IPS-15b (cell line): ENCODE measurements at regions not wholly inside any gene's neighbourhood (a gene's known extent, or its start where the extent isn't known, plus 50 kb on each side); places are given as distances from the start of the nearest gene placed in this dataset.

Experiments used
- H3K27me3 ChIP-seq: one replicate; pipeline ENCODE4 v1.6.1; 2013; ENCODE audit warnings: low read length; ENCODE audit not compliant: control insufficient read depth, insufficient read depth
- H3K36me3 ChIP-seq: one replicate; pipeline ENCODE4 v1.6.1; 2013; ENCODE audit warnings: low read length; ENCODE audit not compliant: control insufficient read depth, insufficient read depth
- H3K4me1 ChIP-seq: one replicate; pipeline ENCODE4 v1.6.1; 2013; ENCODE audit warnings: mild to moderate bottlenecking, low read length; ENCODE audit not compliant: control insufficient read depth, insufficient read depth
- H3K4me3 ChIP-seq: one replicate; pipeline ENCODE4 v1.5.1; 2013; ENCODE audit warnings: low read depth, low read length
- H3K9ac ChIP-seq: one replicate; pipeline ENCODE4 v1.6.1; 2013; ENCODE audit warnings: low read depth, mild to moderate bottlenecking, low read length
- H3K9me3 ChIP-seq: one replicate; pipeline ENCODE4 v1.6.1; 2013; ENCODE audit warnings: mild to moderate bottlenecking, low read length; ENCODE audit not compliant: control insufficient read depth, insufficient read depth

GRCh38 chr14:40188006-40188405 lies 755.8 kb upstream of the FBXO33 start:
- Histone ChIP-seq H3K4me1 (no peaks in the 10 kb centered on the region), H3K4me3 (no peak overlapping the region), H3K9me3 (no peaks in the 10 kb centered on the region), H3K36me3 (no peaks in the 10 kb centered on the region), H3K27me3 (no peaks in the 10 kb centered on the region), H3K9ac (no peak overlapping the region)

- Histone ChIP-seq H3K36me3 (no peaks in the 10 kb centered on the region), H3K4me1 (no peaks in the 10 kb centered on the region), H3K4me3 (no peak overlapping the region), H3K9me3 (peaks cover 6% of the 10 kb centered on the region), H3K9ac (no peak overlapping the region), H3K27me3 (no peaks in the 10 kb centered on the region)
These were observed 731.9 kb upstream of the FBXO33 start for GRCh38 chr14:40164083-40164482.

GRCh38 chr14:40139657-40140056 lies 707.4 kb upstream of the FBXO33 start:
- no peak overlapping the region for H3K9ac ChIP-seq
- no peaks in the 10 kb centered on the region for H3K36me3 ChIP-seq
- no peak overlapping the region for H3K4me3 ChIP-seq
- no peaks in the 10 kb centered on the region for H3K9me3 ChIP-seq
- H3K27me3 ChIP-seq: no peaks in the 10 kb centered on the region
- H3K4me1 ChIP-seq: no peaks in the 10 kb centered on the region

GRCh38 chr14:40133463-40133862 lies 701.2 kb upstream of the FBXO33 start:
- no peak overlapping the region for H3K4me3 ChIP-seq

GRCh38 chr14:40129159-40129558 lies 696.9 kb upstream of the FBXO33 start:
- Histone ChIP-seq H3K36me3 (no peaks in the 10 kb centered on the region), H3K9me3 (no peaks in the 10 kb centered on the region), H3K27me3 (no peaks in the 10 kb centered on the region), H3K9ac (no peak overlapping the region), H3K4me3 (no peak overlapping the region), H3K4me1 (no peaks in the 10 kb centered on the region)

More at GRCh38 chr14:40133463-40133862, 701.2 kb upstream of the FBXO33 start:
- Histone ChIP-seq H3K4me1 (no peaks in the 10 kb centered on the region), H3K36me3 (no peaks in the 10 kb centered on the region), H3K27me3 (no peaks in the 10 kb centered on the region), H3K9ac (no peak overlapping the region), H3K9me3 (no peaks in the 10 kb centered on the region)

- Histone ChIP-seq H3K4me1 (no peaks in the 10 kb centered on the region), H3K27me3 (no peaks in the 10 kb centered on the region), H3K9me3 (no peaks in the 10 kb centered on the region), H3K36me3 (no peaks in the 10 kb centered on the region), H3K9ac (no peak overlapping the region), H3K4me3 (no peak overlapping the region)
These were observed 691.6 kb upstream of the FBXO33 start for GRCh38 chr14:40123816-40124215.

- no peak overlapping the region for H3K9ac ChIP-seq
- no peaks in the 10 kb centered on the region for H3K27me3 ChIP-seq
- no peak overlapping the region for H3K4me3 ChIP-seq
- no peaks in the 10 kb centered on the region for H3K4me1 ChIP-seq
- no peaks in the 10 kb centered on the region for H3K9me3 ChIP-seq
- no peaks in the 10 kb centered on the region for H3K36me3 ChIP-seq
These were observed 690.9 kb upstream of the FBXO33 start for GRCh38 chr14:40122968-40123648.

- Histone ChIP-seq H3K9me3 (no peaks in the 10 kb centered on the region), H3K27me3 (no peaks in the 10 kb centered on the region), H3K36me3 (no peaks in the 10 kb centered on the region), H3K4me3 (no peak overlapping the region), H3K9ac (no peak overlapping the region), H3K4me1 (no peaks in the 10 kb centered on the region)
These were observed 687.5 kb upstream of the FBXO33 start for GRCh38 chr14:40119765-40120164.

GRCh38 chr14:40119321-40119720 lies 687.1 kb upstream of the FBXO33 start:
- Histone ChIP-seq H3K27me3 (no peaks in the 10 kb centered on the region), H3K9ac (no peak overlapping the region), H3K4me3 (no peak overlapping the region), H3K4me1 (no peaks in the 10 kb centered on the region), H3K36me3 (no peaks in the 10 kb centered on the region), H3K9me3 (no peaks in the 10 kb centered on the region)

GRCh38 chr14:40115583-40115982 lies 683.4 kb upstream of the FBXO33 start:
- Histone ChIP-seq H3K9ac (no peak overlapping the region), H3K36me3 (no peaks in the 10 kb centered on the region), H3K9me3 (no peaks in the 10 kb centered on the region), H3K4me3 (no peak overlapping the region), H3K4me1 (no peaks in the 10 kb centered on the region), H3K27me3 (no peaks in the 10 kb centered on the region)

- Histone ChIP-seq H3K4me3 (no peak overlapping the region), H3K9ac (no peak overlapping the region), H3K9me3 (no peaks in the 10 kb centered on the region), H3K27me3 (no peaks in the 10 kb centered on the region), H3K36me3 (no peaks in the 10 kb centered on the region), H3K4me1 (no peaks in the 10 kb centered on the region)
These were observed 681.4 kb upstream of the FBXO33 start for GRCh38 chr14:40113671-40114070.

- Histone ChIP-seq H3K4me1 (no peaks in the 10 kb centered on the region), H3K36me3 (no peaks in the 10 kb centered on the region), H3K9me3 (no peaks in the 10 kb centered on the region), H3K9ac (no peak overlapping the region), H3K4me3 (no peak overlapping the region), H3K27me3 (no peaks in the 10 kb centered on the region)
These were observed 668.4 kb upstream of the FBXO33 start for GRCh38 chr14:40100544-40101196.
